Hypothalamus (tissue), 51 donors: ENCODE measurements at regions not wholly inside any gene's neighbourhood (a gene's known extent, or its start where the extent isn't known, plus 50 kb on each side); places are given as distances from the start of the nearest gene placed in this dataset.

Experiments used
- DNase-seq, 51 donors: peaks; one replicate each; lab custom pipeline; 2025; lab: John Stamatoyannopoulos, UW

- DNase-seq = no peak
These were observed 78.5 kb downstream of the TNFSF18 start for GRCh38 chr1:172972258-172972657.

DNA sequence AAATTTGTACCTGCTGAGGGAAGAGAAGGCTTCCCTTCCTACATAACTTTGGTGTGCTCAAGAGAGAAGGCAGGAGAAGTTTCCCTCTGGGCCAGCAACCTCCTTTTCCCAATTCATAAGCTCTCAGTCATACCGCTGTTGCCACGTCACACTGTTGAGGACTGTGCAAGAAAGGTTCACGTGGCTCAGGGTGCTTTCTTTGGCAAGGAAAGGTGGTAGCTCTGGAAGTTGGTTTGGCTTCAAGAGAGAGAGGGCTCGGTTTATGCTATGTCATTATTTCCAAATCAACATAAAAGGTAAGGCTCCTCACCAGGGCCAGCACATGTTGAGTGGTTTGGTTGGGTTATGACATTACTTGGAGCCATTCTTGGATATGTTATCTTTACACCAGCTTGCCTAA is 77.3 kb downstream of the TNFSF18 start:
- no peak for DNase-seq

GRCh38 chr1:172976222-172977041 is 74.3 kb downstream of the TNFSF18 start:
- no peak for DNase-seq

DNA sequence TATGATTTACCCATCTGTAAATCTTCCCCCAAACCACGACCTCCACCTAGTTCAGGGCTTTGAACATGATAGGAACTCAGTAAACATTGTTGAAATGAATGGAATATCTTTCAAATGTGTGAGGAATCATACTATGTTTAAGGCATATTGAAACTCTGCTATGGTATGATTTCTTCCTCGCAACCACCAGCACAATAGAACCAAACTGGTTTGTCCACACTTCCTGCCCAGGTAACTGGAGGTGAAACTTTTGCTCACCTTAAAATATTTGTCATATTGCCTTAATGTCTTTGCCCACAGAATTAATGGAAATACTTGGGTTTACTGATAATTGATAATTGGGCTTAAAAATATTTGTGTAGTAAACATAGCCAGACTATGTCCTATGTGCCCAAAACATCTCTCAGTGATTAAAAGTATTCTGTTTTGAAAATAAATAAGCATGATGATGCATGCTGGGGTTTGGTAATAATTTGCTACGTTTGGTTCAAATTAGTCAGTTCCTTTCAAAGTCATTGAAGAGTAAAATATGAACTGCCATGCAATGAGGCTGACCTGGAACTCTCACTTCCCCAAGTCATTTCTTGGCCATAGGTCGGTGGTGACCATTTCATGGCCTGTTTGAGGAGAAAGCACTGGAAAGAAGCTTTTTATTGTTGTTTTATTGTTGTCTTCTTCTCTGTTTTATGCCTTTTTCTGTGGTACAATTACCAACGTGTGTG is 73.3 kb downstream of the TNFSF18 start:
- no peak for DNase-seq

DNA sequence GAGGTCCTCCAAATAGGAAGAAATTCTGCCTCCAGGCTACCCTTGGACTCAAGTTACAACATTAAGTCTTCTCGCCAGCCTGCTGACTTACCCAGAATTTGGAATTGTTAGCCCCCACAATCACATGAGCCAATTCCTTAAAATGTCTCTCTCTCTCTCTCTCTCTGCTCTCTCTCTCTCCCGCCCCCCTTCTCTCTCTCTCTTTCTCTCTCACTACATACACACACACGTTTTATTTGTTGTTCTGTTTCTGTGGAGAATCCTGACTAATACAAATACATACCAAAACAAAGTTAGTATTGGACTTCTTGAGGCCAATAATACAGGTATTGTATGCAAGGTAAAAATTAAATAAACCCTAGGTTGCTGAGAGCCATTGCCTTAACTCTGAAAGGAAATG is 72.1 kb downstream of the TNFSF18 start:
- no peak for DNase-seq

GRCh38 chr1:172979828-172980227 is 70.9 kb downstream of the TNFSF18 start:
- no peak for DNase-seq

DNA sequence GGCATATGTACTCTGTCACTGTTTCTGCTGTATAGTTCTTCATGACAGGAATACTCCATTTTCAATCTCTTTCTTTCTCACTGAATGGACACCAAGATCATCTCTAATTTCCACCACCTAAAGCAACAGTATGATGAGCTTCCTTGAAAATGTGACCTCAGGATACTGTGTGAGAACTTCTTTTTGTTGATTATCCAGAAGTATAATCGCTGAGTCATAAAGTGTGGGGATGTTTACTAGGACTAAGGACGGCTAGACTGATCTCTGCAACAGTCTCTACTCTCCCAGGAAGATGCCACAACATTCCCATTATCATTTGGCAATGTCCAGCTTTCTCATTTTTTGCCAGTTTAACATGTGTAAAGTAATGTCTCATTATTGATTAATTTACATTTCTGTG is 70.3 kb downstream of the TNFSF18 start:
- no peak for DNase-seq

- DNase-seq = no peak
These were observed 69.8 kb downstream of the TNFSF18 start for GRCh38 chr1:172980971-172981370.
